Epithelial cell of prostate (primary cell): ENCODE measurements at regions not wholly inside any gene's neighbourhood (a gene's known extent, or its start where the extent isn't known, plus 50 kb on each side); places are given as distances from the start of the nearest gene placed in this dataset.

Experiments used
- DNase-seq: peaks from one replicate; pipeline ENCODE4 v3.0.0-alpha.2; 2011; ENCODE audit warnings: low read depth, low spot score
- H3K27ac ChIP-seq: fragments of 450-650 bp; 2 replicates; pipeline ENCODE4 v1.5.1; 2017; ENCODE audit warnings: mild to moderate bottlenecking

- H3K27ac ChIP-seq: no peak overlapping the region
Observed at GRCh38 chr18:77708826-77709506, 459.3 kb downstream of the GALR1 start.

GRCh38 chr18:77711096-77711495 is 461.4 kb downstream of the GALR1 start:
- DNase-seq: no peak
- H3K27ac ChIP-seq: no peak overlapping the region

More at GRCh38 chr18:77708826-77709506, 459.3 kb downstream of the GALR1 start:
- no peak for DNase-seq

DNA sequence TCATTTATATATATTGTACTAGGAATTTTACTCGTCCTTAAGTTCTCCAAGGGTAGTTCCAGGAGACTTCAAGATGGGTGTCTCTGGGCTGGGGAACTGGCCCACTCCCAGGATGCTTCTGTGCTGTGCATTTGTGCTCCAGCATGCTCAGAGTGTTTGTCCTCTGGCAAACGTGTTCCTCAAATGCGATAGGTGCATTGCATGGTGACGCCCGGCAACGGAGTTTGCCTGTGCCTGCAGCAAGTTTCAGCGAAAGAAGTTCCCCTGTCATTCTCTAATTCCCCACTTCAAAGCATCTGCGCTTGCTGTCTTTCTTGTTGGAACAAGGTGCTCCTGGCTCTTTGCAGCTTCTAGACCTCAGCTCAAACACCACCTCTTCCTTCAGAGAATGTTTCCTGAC is 465.1 kb downstream of the GALR1 start:
- DNase-seq: no peak
- H3K27ac ChIP-seq: no peak overlapping the region

DNA sequence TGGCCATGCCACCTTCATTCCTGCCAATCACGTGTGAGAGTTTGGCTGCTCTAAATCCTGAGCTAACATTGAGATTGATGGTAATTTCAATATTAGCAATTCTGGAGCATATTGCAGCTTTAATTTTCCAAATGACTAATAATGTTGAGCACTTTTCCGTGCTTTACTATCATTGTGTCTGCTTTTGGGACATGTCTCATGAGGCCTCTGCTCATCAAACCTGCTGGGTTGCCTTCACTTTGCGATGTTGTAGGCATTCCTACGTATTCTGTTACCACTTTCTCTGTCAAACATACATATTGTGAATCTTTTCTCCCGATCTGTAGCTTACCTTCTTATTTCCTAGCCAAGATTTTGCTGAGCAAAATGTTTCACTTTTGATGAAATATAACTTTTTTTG is 466.6 kb downstream of the GALR1 start:
- no peak overlapping the region for H3K27ac ChIP-seq
- no peak for DNase-seq

GRCh38 chr18:77733292-77733903 is 483.8 kb downstream of the GALR1 start:
- no peak overlapping the region for H3K27ac ChIP-seq
- DNase-seq: no peak

GRCh38 chr18:77736842-77737241 is 487.2 kb downstream of the GALR1 start:
- no peak for DNase-seq

GRCh38 chr18:77737405-77737804 is 487.8 kb downstream of the GALR1 start:
- H3K27ac ChIP-seq: no peak overlapping the region
- DNase-seq: no peak

More at GRCh38 chr18:77736842-77737241, 487.2 kb downstream of the GALR1 start:
- no peak overlapping the region for H3K27ac ChIP-seq

GRCh38 chr18:77749089-77749488 is 499.4 kb downstream of the GALR1 start:
- no peak overlapping the region for H3K27ac ChIP-seq
- DNase-seq: no peak

GRCh38 chr18:77750006-77750405 is 500.4 kb downstream of the GALR1 start:
- no peak for DNase-seq
- no peak overlapping the region for H3K27ac ChIP-seq

DNA sequence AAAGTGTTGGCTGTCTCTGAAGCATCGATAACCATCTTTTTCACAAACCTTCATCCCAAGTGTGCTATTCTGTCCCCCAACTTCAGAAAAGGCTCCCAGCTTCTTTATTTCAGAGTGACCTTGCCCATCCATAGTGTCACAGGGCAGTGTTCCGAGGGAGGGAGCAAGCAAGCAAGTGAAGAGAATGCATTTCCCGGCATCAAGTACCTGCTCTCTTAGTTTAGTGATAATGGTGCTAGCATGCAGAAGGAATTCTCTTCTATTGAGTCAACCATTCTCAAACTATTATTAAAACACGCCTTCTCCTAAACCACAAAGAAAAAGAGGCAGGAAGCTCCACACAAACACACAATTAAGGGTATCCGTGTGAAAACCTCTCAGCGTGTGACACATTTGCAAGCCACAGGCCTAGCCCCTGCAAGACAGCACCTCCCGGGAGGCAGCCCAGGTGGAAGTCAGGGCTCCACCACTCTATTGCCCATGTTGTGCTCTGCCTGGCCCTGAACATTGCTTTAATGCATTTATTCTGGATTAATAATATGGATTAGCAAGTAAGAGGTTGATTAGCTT is 504.9 kb downstream of the GALR1 start:
- no peak overlapping the region for H3K27ac ChIP-seq
- DNase-seq: no peak

DNA sequence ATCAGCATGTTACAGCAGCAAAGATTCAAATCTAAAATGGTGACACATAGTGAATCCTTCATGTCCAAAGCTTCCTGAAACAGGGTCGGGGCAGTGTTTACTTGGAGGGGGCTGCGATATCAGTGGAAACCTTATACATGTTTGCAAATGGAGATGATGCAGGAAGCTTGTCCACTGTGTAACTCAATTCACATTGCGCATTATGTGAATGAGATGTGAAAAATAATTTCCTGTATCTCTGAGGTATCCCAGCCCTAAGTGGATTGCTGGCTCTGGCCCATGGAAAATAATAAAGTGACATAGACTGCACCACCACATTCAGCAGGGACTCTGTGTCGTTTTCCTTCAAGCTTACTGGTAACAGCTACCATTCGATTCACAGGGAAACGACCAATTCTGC is 505.5 kb downstream of the GALR1 start:
- no peak overlapping the region for H3K27ac ChIP-seq

GRCh38 chr18:77761332-77761731 is 511.7 kb downstream of the GALR1 start:
- no peak for DNase-seq
- H3K27ac ChIP-seq: no peak overlapping the region

More for the DNA sequence above, 505.5 kb downstream of the GALR1 start:
- DNase-seq: no peak

- H3K27ac ChIP-seq: no peak overlapping the region
- no peak for DNase-seq
Observed at GRCh38 chr18:77762014-77762413, 512.4 kb downstream of the GALR1 start.

DNA sequence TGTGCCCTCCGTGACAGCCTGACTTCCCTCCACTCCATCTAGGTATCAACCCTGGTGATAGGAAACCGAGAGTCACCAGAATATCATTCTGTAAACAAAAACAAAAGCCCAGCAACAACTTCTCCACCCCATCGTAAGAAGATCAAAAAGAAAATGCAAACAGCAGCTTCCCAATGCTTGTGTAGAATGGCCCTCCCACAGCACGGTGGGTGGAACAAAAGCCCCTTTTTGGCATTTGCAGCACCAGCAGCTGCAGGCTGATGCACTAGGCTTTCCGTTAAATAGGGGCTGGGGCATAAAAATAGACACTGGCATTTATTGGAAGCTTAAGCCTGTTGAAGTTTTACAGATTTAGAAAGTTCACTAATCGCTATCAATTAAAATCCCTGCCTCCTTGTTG is 513.0 kb downstream of the GALR1 start:
- H3K27ac ChIP-seq: no peak overlapping the region
- no peak for DNase-seq

GRCh38 chr18:77763530-77764145 is 514.0 kb downstream of the GALR1 start:
- H3K27ac ChIP-seq: no peak overlapping the region
- DNase-seq: no peak

- DNase-seq: no peak
- H3K27ac ChIP-seq: no peak overlapping the region
Observed at GRCh38 chr18:77765468-77765867, 515.8 kb downstream of the GALR1 start.

GRCh38 chr18:77766421-77766820 is 516.8 kb downstream of the GALR1 start:
- no peak for DNase-seq
- H3K27ac ChIP-seq: no peak overlapping the region

DNA sequence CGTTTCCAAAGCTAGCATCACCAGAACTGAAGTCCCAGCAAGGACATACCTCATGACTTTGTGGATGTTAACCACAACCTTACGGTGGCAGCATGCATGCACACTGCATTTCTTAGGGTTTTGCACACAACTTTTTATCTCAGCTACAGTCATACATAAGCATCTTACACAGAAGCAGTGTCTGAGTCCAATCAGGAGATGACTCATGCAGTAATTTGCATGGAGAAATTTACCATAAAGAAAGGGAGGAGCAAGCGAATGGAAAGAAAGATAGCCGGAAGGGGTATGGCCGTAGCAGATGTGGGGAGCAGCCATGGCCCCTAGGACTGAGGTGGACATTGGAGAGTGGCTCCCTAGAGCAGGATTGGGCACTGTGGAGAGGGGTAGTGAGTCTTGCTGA is 522.5 kb downstream of the GALR1 start:
- H3K27ac ChIP-seq: no peak overlapping the region
- DNase-seq: no peak

GRCh38 chr18:77776104-77776503 is 526.5 kb downstream of the GALR1 start:
- no peak for DNase-seq
- H3K27ac ChIP-seq: no peak overlapping the region

DNA sequence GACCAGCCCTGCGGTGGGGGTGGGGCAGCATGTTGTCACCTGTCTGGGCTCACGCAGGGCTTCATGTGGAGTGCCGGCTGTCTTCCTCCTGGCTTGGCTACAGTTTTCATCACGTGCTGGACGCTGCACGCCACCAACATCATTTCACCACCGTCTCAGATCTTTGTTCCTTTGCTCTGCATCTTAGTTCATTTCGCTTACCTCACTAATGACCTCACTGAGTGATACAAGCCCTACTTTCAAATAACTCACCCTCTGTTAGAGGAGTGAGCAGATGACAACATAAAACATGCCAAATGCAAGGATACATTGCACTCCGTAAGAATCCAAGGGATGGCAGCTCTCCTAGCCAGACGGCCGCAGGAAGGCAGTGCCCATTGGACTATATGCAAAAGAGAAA is 527.5 kb downstream of the GALR1 start:
- no peak for DNase-seq
- H3K27ac ChIP-seq: no peak overlapping the region

- H3K27ac ChIP-seq: no peak overlapping the region
- no peak for DNase-seq
Observed at GRCh38 chr18:77784759-77785379, 535.2 kb downstream of the GALR1 start.
